ENCODE measurements at regions not wholly inside any gene's neighbourhood (a gene's known extent, or its start where the extent isn't known, plus 50 kb on each side); places are given as distances from the start of the nearest gene placed in this dataset.

DNA sequence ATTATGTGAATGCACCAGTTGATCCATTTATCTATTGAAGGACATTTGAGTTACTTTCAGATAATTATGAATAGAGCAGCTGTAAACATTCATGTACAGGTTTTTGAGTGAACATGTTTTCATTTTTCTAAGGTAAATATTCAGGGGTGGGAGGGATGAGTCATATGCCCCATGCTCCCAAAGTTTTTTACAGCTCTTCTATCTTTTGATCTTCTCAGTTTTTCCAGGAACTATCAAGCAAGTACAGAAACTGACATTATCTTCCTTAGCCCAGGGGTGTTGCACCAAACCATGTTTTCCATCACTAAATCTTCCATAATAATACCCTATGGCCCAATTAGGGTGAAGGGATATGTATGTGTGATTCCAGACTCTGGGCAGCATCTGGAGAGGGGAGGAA, 384.5 kb downstream of the EMP1 start:
- H4K20me1 ChIP-seq (ENCODE audit: insufficient read depth, poor library complexity, severe bottlenecking): no peaks in the 10 kb centered on the region
- H3K4me2 ChIP-seq: no peak overlapping the region
- no peaks in the 10 kb centered on the region for H3K9me3 ChIP-seq (ENCODE audit: low read depth)
- no peaks in the 10 kb centered on the region for H3K4me1 ChIP-seq (ENCODE audit: insufficient read depth)
- no peak overlapping the region for H3K4me3 ChIP-seq
- no peaks in the 10 kb centered on the region for H3K27me3 ChIP-seq
- H3K79me2 ChIP-seq: no peaks in the 10 kb centered on the region
- H3K27ac ChIP-seq: no peak overlapping the region
- no peak for DNase-seq (ENCODE audit: low spot score)
- no peak overlapping the region for H2AFZ ChIP-seq
- TF ChIP-seq, protein P1, sequence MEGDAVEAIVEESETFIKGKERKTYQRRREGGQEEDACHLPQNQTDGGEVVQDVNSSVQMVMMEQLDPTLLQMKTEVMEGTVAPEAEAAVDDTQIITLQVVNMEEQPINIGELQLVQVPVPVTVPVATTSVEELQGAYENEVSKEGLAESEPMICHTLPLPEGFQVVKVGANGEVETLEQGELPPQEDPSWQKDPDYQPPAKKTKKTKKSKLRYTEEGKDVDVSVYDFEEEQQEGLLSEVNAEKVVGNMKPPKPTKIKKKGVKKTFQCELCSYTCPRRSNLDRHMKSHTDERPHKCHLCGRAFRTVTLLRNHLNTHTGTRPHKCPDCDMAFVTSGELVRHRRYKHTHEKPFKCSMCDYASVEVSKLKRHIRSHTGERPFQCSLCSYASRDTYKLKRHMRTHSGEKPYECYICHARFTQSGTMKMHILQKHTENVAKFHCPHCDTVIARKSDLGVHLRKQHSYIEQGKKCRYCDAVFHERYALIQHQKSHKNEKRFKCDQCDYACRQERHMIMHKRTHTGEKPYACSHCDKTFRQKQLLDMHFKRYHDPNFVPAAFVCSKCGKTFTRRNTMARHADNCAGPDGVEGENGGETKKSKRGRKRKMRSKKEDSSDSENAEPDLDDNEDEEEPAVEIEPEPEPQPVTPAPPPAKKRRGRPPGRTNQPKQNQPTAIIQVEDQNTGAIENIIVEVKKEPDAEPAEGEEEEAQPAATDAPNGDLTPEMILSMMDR (IDR thresholded peaks at IDR 0.05; ENCODE audit: poor library complexity): no peak
- no peak for TF ChIP-seq EZH2 (IDR thresholded peaks at IDR 0.05; ENCODE audit: borderline replicate concordance)
- TF ChIP-seq EZH2phosphoT487 (IDR thresholded peaks at IDR 0.05; ENCODE audit: low read depth, severe bottlenecking, unreplicated experiment): no peak
- H3K36me3 ChIP-seq (replicated peaks; ENCODE audit: insufficient read depth, low read depth): no peaks in the 10 kb centered on the region
- no peaks in the 10 kb centered on the region for H3K9me2 ChIP-seq (replicated peaks; ENCODE audit: insufficient read depth)

DNA sequence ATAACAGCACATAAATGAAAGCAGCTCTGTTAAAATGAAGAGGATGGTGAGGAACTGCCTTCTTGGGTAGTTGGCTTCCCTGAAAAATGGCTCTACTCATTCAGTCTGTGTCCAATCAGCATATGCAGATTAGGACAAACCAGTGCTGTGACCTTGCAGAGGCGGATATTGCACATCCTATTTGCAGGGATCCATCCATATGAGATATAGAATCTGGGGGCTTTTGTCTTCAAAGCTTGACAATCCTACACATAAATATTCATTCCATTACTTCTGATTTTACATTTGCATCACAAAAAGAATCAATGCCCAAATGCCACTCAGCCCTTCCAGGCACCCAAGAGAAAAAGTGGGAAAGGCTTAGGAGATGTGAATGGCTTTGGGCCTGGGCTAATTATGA, 383.7 kb downstream of the EMP1 start:
- Histone ChIP-seq H3K9me2 (replicated peaks; ENCODE audit: insufficient read depth) (no peaks in the 10 kb centered on the region), H3K36me3 (replicated peaks; ENCODE audit: insufficient read depth, low read depth) (no peaks in the 10 kb centered on the region), H2AFZ (no peak overlapping the region), H4K20me1 (ENCODE audit: insufficient read depth, poor library complexity, severe bottlenecking) (no peaks in the 10 kb centered on the region), H3K4me2 (no peak overlapping the region), H3K4me1 (ENCODE audit: insufficient read depth) (no peaks in the 10 kb centered on the region), H3K9me3 (ENCODE audit: low read depth) (no peaks in the 10 kb centered on the region), H3K27ac (no peak overlapping the region), H3K27me3 (no peaks in the 10 kb centered on the region), H3K4me3 (no peak overlapping the region), H3K79me2 (no peaks in the 10 kb centered on the region)
- no peak for DNase-seq (ENCODE audit: low spot score)
- WGBS (ENCODE audit: low lambda C conversion rate, missing lambda C conversion rate): 91% methylated on average over 1 of the region's 1 CpG
- TF ChIP-seq EZH2phosphoT487 (IDR thresholded peaks at IDR 0.05; ENCODE audit: low read depth, severe bottlenecking, unreplicated experiment) (no peak), EZH2 (IDR thresholded peaks at IDR 0.05; ENCODE audit: borderline replicate concordance) (no peak)
- TF ChIP-seq, protein P1 (IDR thresholded peaks at IDR 0.05; ENCODE audit: poor library complexity): no peak

DNA sequence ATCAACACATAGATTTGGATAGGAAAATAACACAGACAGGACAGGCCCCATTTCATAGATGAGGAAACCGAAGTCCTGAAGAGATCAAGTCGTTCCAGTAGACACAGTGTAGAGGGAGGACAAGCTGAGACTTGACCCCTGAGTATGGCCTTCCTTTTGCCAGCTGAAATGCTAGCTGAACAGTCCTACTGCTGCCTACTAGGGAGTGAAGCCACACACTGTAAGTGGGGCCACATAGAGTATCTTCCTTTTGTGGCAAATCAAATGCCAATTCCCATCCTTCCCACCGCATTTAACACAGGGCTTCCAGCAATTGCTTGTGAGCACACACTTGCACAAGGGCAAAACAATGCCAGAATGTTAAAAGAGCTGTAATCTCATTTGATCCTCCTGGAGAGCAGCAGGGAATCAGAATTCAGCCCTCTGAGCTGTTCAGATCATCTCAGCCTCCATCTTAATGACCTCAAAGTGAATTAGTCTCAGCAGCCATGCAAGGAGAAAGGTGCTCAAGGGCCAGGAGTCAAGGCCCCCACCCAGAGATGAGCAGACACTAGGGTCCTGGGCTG, 380.5 kb downstream of the EMP1 start:
- no peaks in the 10 kb centered on the region for H3K4me1 ChIP-seq (ENCODE audit: insufficient read depth)
- no peak overlapping the region for H2AFZ ChIP-seq
- H3K4me2 ChIP-seq: no peak overlapping the region
- H3K36me3 ChIP-seq (replicated peaks; ENCODE audit: insufficient read depth, low read depth): no peaks in the 10 kb centered on the region
- no peaks in the 10 kb centered on the region for H3K79me2 ChIP-seq
- no peaks in the 10 kb centered on the region for H3K9me2 ChIP-seq (replicated peaks; ENCODE audit: insufficient read depth)
- WGBS (ENCODE audit: low lambda C conversion rate, missing lambda C conversion rate): 94% methylated on average over 3 of the region's 3 CpGs
- no peak overlapping the region for H3K4me3 ChIP-seq
- H4K20me1 ChIP-seq (ENCODE audit: insufficient read depth, poor library complexity, severe bottlenecking): no peaks in the 10 kb centered on the region
- DNase-seq (ENCODE audit: low spot score): no peak
- no peaks in the 10 kb centered on the region for H3K27me3 ChIP-seq
- no peaks in the 10 kb centered on the region for H3K9me3 ChIP-seq (ENCODE audit: low read depth)
- H3K27ac ChIP-seq: no peak overlapping the region
- TF ChIP-seq EZH2phosphoT487 (IDR thresholded peaks at IDR 0.05; ENCODE audit: low read depth, severe bottlenecking, unreplicated experiment) (no peak), EZH2 (IDR thresholded peaks at IDR 0.05; ENCODE audit: borderline replicate concordance) (no peak)
- TF ChIP-seq, protein P1 (IDR thresholded peaks at IDR 0.05; ENCODE audit: poor library complexity): no peak
